IPS-20b (cell line): ENCODE measurements at regions not wholly inside any gene's neighbourhood (a gene's known extent, or its start where the extent isn't known, plus 50 kb on each side); places are given as distances from the start of the nearest gene placed in this dataset.
"Not testable (repeated sequence)": the region's sequence is repeated elsewhere in the genome, so short reads cannot be mapped to it uniquely, and the experiment has no call there.

ENCODE experiments used
- H3K27ac ChIP-seq: one replicate; pipeline ENCODE4 v1.5.1; 2013; ENCODE audit warnings: low read length
- H3K27me3 ChIP-seq: 2 replicates; pipeline ENCODE4 v1.6.1; 2013; ENCODE audit warnings: mild to moderate bottlenecking, low read length, inconsistent platforms; ENCODE audit not compliant: insufficient read depth
- H3K36me3 ChIP-seq: 2 replicates; pipeline ENCODE4 v1.6.1; 2013; ENCODE audit warnings: low read depth, mild to moderate bottlenecking, inconsistent platforms, low read length, moderate library complexity; ENCODE audit not compliant: insufficient read depth
- H3K4me1 ChIP-seq: 2 replicates; pipeline ENCODE4 v1.6.1; 2013; ENCODE audit warnings: mild to moderate bottlenecking, control low read depth, inconsistent platforms, low read length, moderate library complexity; ENCODE audit not compliant: insufficient read depth
- H3K4me3 ChIP-seq: 2 replicates; pipeline ENCODE4 v1.5.1; 2013; ENCODE audit warnings: mild to moderate bottlenecking, low read length, inconsistent platforms
- H3K9ac ChIP-seq: 2 replicates; pipeline ENCODE4 v1.6.1; 2013; ENCODE audit warnings: low read depth, mild to moderate bottlenecking, inconsistent platforms, low read length, moderate library complexity
- H3K9me3 ChIP-seq: 2 replicates; pipeline ENCODE4 v1.6.1; 2013; ENCODE audit warnings: mild to moderate bottlenecking, low read depth, low read length, inconsistent platforms; ENCODE audit not compliant: insufficient read depth

- peak overlapping the region; percentile 54; the same call in 1 of the 2 replicates for H3K4me3 ChIP-seq
- H3K27me3 ChIP-seq = peaks cover 28% of the 10 kb centered on the region
- no peak overlapping the region for H3K27ac ChIP-seq
- no peaks in the 10 kb centered on the region for H3K4me1 ChIP-seq
- no peaks in the 10 kb centered on the region for H3K36me3 ChIP-seq
- H3K9me3 ChIP-seq = no peaks in the 10 kb centered on the region
- no peak overlapping the region for H3K9ac ChIP-seq
These were observed 62.2 kb downstream of the CCNE1 start for GRCh38 chr19:29873801-29874575.

GRCh38 chr19:29875931-29876330, 64.1 kb downstream of the CCNE1 start:
- Histone ChIP-seq H3K4me3 (no peak overlapping the region), H3K36me3 (no peaks in the 10 kb centered on the region), H3K27ac (no peak overlapping the region), H3K9ac (no peak overlapping the region), H3K4me1 (no peaks in the 10 kb centered on the region), H3K9me3 (no peaks in the 10 kb centered on the region), H3K27me3 (peaks cover 28% of the 10 kb centered on the region)

GRCh38 chr19:29876414-29876813, 64.6 kb downstream of the CCNE1 start:
- Histone ChIP-seq H3K36me3 (no peaks in the 10 kb centered on the region), H3K4me1 (no peaks in the 10 kb centered on the region)

GRCh38 chr19:29876908-29877307, 65.1 kb downstream of the CCNE1 start:
- H3K27ac ChIP-seq, H3K36me3 ChIP-seq, H3K9ac ChIP-seq, H3K4me3 ChIP-seq, H3K9me3 ChIP-seq, H3K4me1 ChIP-seq: not testable (repeated sequence)
- H3K27me3 ChIP-seq = peaks cover 23% of the 10 kb centered on the region

More at GRCh38 chr19:29876414-29876813, 64.6 kb downstream of the CCNE1 start:
- H3K27ac ChIP-seq = no peak overlapping the region
- no peak overlapping the region for H3K9ac ChIP-seq
- peaks cover 27% of the 10 kb centered on the region for H3K27me3 ChIP-seq
- H3K9me3 ChIP-seq = no peaks in the 10 kb centered on the region
- no peak overlapping the region for H3K4me3 ChIP-seq

GRCh38 chr19:29878973-29879654, 62.9 kb upstream of the URI1 start:
- Histone ChIP-seq H3K27ac (no peak overlapping the region), H3K9ac (no peak overlapping the region), H3K27me3 (peaks cover 5% of the 10 kb centered on the region; the same call in 1 of the 2 replicates)

GRCh38 chr19:29879655-29879974, 62.4 kb upstream of the URI1 start:
- peaks cover under 1% of the 10 kb centered on the region; the same call in 1 of the 2 replicates for H3K27me3 ChIP-seq
- no peak overlapping the region for H3K27ac ChIP-seq
- no peaks in the 10 kb centered on the region for H3K36me3 ChIP-seq
- no peak overlapping the region for H3K4me3 ChIP-seq
- H3K9ac ChIP-seq = no peak overlapping the region
- H3K9me3 ChIP-seq = no peaks in the 10 kb centered on the region
- peaks cover 7% of the 10 kb centered on the region; the same call in 1 of the 2 replicates for H3K4me1 ChIP-seq

More at GRCh38 chr19:29878973-29879654, 62.9 kb upstream of the URI1 start:
- Histone ChIP-seq H3K36me3 (no peaks in the 10 kb centered on the region), H3K4me3 (no peak overlapping the region), H3K9me3 (no peaks in the 10 kb centered on the region), H3K4me1 (peaks cover 7% of the 10 kb centered on the region; the same call in 1 of the 2 replicates)

- H3K4me1 ChIP-seq = peaks cover 7% of the 10 kb centered on the region; the same call in 1 of the 2 replicates
- H3K9ac ChIP-seq = no peak overlapping the region
- H3K9me3 ChIP-seq = no peaks in the 10 kb centered on the region
- no peak overlapping the region for H3K4me3 ChIP-seq
- no peaks in the 10 kb centered on the region for H3K36me3 ChIP-seq
- H3K27ac ChIP-seq = no peak overlapping the region
- H3K27me3 ChIP-seq = no peaks in the 10 kb centered on the region; the same call in 1 of the 2 replicates
These were observed 61.4 kb upstream of the URI1 start for GRCh38 chr19:29880498-29881081.

- Histone ChIP-seq H3K4me1 (peaks cover 7% of the 10 kb centered on the region; the same call in 1 of the 2 replicates), H3K27ac (no peak overlapping the region), H3K36me3 (no peaks in the 10 kb centered on the region), H3K4me3 (no peak overlapping the region), H3K27me3 (no peaks in the 10 kb centered on the region), H3K9me3 (no peaks in the 10 kb centered on the region), H3K9ac (no peak overlapping the region)
These were observed 60.7 kb upstream of the URI1 start for GRCh38 chr19:29881386-29881785.

- H3K36me3 ChIP-seq = no peaks in the 10 kb centered on the region
- no peak overlapping the region for H3K4me3 ChIP-seq
- H3K4me1 ChIP-seq = peaks cover 7% of the 10 kb centered on the region; the same call in 1 of the 2 replicates
- no peaks in the 10 kb centered on the region for H3K27me3 ChIP-seq
- H3K9ac ChIP-seq = no peak overlapping the region
- H3K9me3 ChIP-seq = no peaks in the 10 kb centered on the region
- no peak overlapping the region for H3K27ac ChIP-seq
These were observed 59.3 kb upstream of the URI1 start for GRCh38 chr19:29882719-29883105.

GRCh38 chr19:29884044-29884443, 58.0 kb upstream of the URI1 start:
- H3K4me1 ChIP-seq = peaks cover 7% of the 10 kb centered on the region; the same call in 1 of the 2 replicates
- no peak overlapping the region for H3K4me3 ChIP-seq

GRCh38 chr19:29884466-29884865, 57.6 kb upstream of the URI1 start:
- no peaks in the 10 kb centered on the region for H3K36me3 ChIP-seq
- H3K9me3 ChIP-seq = no peaks in the 10 kb centered on the region

More at GRCh38 chr19:29884044-29884443, 58.0 kb upstream of the URI1 start:
- no peak overlapping the region for H3K9ac ChIP-seq
- no peak overlapping the region for H3K27ac ChIP-seq
- no peaks in the 10 kb centered on the region for H3K27me3 ChIP-seq
- no peaks in the 10 kb centered on the region for H3K36me3 ChIP-seq
- H3K9me3 ChIP-seq = no peaks in the 10 kb centered on the region

More at GRCh38 chr19:29884466-29884865, 57.6 kb upstream of the URI1 start:
- no peak overlapping the region for H3K9ac ChIP-seq
- H3K4me1 ChIP-seq = peaks cover 7% of the 10 kb centered on the region; the same call in 1 of the 2 replicates
- no peak overlapping the region for H3K4me3 ChIP-seq
- H3K27me3 ChIP-seq = no peaks in the 10 kb centered on the region
- no peak overlapping the region for H3K27ac ChIP-seq
